NCI-H146 treated with DMSO at 0.1 percent for 48 hours (cell line): ENCODE measurements at regions not wholly inside any gene's neighbourhood (a gene's known extent, or its start where the extent isn't known, plus 50 kb on each side); places are given as distances from the start of the nearest gene placed in this dataset.

ENCODE experiments used
- DNase-seq: peaks from one replicate; lab custom pipeline; 2025; ENCODE audit not compliant: unreplicated experiment; lab: John Stamatoyannopoulos, UW

DNA sequence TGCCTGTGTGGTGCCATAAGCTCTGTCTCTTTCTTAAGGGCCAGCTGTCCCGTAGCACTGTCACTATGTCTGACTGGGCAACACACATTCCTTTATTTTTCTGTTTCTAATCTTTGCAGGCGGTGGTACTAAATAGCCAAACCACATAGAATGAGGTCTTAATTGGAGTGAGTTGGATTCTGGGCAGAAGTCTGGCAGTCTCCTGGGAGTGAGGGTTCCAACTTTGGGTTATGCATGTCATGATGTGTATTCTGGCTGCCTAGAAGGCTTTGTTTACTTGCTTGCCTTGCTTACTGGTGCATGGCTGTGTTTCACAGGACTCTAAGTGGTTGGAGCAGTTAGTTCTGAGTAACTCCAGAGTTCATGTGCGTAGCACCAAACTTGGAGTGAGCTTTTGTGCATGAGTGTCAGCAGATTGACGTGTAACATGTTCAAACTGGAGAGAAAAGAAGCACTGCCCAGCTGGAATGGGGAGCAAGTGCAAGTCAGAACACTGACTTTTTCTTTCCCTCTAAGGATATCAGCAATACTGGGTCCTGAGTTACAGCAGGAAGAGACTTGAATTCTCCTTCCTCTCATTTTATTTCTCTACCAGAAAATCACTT is 185.8 kb downstream of the PCSK1 start:
- DNase-seq: no peak

DNA sequence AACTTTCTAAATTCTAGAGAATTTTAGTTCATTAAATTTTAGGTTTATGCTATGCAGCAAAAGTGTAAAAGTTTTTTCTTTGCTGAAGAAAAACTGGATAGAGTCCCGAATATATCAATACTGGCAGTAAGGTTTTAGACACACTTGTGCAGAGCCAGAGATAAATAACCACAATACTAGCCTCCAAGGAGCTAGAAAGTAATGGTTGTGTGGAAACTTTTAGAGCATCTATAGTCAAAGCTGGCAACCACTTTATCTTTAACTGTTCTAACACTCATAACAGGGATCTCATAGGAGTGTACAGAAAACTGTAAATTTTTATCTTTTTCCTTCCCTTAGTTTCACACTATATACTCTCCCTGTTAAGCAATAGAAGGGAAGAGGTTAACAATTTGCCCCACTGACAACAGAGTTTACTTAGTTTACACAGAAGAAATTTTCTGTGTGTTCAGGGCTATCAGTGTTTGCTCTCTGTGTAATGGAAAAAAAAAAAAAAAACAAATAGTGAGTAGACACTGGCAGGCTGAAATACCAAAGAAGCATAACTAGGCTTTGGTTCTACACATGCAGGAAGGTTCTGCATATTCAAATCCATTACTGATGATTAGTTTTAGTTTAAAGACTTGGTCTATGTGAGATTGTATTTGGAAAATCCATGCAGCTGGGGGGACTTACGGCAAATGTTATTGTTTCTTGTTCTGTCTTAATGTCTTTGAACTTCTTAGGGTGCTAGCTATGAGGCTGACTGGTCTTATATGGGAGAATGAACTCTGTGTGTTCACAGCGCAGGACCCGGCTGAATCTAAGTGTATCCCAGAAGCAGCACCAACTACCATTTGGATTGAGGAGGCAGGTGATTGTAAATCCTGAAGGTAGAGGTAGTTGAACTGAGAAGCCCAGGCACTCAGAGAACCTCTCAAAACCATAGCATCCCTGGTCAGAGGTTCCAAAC is 187.6 kb downstream of the PCSK1 start:
- no peak for DNase-seq

DNA sequence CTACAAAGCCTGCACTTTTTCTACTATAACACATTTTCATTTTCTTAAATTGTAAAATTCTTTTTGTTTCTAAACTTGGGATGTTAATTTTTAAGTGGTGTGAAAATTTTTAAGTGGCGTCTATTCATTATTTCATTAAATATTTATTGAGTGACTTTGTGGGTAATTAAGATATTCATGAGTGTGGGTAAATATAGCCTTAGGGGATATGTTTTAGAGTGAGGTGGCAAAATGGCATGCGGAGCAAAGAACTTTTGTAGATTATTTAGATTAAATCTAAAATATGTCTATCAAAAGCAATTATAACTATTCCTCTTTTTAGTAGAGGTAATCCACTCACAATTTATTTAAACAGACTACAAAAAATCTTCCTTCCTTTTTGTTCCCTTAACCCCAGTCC is 188.4 kb downstream of the PCSK1 start:
- DNase-seq: no peak

DNA sequence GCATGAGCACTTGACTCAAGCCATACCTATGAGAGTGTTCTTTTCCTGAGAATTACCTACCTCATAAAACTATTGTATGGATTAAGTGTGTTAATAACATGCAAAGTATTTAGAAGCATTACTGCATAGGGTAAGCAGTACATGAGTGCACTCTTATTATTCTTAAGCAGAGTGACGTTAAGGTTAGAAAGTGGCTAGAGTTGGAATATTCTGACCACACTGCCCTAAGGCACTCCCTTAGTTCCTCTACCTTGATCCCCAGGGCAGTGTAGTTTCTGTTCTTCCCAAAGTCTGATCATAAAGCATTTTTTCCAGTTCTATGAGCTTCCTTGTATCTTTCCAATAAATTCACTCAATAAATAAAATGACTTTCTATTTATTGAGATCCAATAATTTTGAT is 189.2 kb downstream of the PCSK1 start:
- DNase-seq: no peak

DNA sequence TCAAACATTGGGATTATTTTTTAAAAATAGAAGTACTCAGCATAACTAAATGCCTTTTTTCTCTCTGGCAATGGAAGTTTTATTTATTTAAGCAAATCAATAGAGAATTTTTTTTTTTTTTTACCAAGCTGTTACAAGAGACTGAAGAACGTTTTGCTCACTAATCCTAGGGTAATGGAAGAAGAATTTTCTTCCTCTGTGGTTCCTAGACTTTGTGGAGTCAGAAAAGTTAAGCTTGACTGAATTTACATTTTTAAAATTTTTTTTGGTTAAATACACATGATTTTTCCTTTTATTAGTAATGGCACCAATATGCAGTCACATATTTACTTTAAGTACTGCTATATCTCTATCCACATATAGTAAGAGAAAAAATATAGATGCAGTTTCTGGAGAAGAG is 189.8 kb downstream of the PCSK1 start:
- no peak for DNase-seq

DNA sequence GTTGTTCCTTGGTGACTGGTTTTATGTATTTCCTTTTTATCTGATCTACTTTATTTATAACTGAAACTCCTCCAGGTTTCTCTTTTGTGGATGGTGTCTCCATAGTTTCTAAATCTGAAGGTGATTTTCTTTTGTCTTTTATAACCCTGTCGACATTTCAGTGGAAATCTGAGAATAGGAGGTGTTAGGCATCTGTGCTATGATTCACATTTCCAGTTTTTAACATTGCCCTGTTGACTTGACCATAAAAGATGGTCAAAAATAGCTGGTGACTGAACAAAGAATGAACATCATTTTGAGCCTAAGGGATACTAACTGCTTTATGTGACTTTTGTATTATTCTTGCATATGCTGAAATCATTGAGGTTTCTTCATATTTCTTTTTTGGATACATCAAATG is 190.5 kb downstream of the PCSK1 start:
- DNase-seq: no peak

DNA sequence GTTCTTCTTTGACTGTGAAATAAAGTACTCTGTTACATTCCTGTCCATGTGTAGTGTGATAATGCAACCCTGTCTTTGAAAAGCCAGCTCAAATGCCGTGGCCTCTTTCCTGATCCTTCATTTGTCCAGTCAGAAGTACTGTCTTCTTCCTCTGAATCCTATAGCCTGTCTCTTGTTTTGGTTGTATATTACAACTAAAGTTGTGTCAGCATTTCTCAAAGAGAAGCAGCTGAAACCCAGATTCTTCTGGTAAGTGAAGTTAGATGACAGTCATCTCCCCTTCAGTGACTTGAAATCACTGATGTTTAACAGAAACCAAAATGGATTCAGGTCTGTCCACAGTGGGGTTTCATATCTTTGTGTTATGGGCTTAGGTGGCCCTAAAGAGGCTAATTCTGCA is 196.2 kb downstream of the PCSK1 start:
- DNase-seq: no peak

DNA sequence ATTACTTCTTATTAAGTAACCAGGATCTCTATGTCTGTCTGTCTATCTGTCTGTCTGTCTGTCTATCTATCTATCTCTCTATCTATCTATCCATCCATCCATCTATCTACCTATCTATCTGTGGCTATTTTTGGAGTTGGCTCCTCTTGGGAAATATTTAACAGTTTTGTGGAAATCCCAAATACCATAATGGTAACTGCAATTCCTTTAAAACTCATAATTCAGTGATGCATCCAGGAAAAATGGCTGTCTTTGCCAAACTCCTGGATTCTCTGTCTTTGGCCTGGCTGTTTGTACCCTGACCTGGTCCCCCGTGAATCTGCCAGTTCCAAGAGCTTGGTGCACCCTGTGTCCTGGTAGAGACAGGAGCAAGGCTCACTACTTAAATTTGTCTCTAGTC is 197.0 kb downstream of the PCSK1 start:
- DNase-seq: no peak

DNA sequence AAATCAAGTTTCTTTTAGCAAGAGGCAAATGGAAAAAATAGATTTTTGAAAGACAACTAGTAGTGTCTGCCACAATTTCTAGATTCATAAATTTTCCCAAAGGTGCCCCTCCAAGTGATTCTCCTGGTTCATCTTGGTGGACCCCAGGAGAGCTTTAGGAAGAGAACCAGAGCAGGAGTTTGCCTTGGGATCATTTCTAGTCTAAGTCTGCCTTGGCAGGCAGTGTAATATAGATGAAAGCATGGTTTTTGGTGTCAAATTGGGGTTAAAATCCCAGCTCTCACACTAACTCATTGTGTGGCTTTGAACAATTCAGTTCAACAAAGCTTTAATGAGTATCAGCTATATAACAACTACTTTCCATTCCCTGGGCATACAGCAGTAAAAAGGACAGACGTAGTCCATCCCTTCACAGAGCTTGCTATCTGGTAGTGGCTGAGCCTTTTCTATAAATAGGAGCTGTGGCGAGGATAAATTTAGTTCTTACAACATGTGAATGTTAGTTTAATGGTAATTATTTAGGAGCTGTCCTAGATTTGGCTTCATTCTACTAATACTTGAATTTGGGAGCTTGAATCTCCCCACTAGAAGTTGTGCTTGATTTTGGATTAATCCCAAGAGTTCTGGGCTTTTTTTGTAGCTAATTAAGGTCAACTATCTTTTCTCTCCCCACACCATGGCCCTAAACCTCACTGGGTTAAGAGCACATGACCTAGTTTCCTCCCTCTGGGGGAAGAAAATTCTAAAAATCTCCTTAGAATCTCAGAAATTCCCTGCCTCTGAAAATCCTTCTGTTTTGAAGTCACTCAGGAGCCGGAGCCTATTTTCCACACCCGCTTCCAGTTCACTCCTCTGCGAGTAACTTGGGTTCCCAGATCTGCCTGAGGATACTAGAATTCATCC is 197.8 kb downstream of the PCSK1 start:
- DNase-seq: no peak

DNA sequence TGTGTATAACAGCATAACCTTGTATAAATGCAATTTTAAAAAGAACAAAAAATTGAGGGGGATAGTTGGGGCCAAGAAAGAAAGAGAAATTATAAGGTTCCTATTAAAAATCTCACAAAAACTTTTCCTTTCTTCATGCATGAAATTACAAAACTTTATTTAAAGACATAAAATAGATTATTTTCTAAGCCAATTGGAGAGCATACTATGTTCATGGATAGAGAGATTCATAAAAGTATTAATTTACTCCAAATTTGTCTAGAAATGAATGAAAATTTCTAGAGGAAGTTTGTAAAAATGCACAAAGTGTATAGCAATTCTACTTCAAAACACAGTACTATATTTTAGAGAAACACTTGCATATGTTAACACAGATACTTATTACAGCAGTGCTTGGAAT is 200.4 kb downstream of the PCSK1 start:
- DNase-seq: no peak

DNA sequence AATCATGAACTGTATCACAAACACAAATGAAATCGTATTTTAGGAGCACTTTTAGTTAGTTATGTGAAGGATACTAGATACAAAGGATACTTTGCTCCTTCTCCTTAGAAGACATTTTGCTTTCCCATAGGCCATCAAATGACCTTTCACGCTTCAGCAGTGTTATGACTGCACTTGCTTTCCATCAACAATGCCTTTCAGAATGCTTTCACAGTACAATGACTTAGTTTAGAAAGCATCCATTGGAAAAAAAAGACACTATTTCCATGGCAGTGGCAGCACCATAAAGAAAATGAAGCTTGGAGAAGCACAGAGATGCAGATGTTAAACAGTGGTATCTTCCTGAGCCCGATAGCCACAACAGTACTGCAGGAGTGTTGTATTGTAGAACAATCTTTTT is 203.9 kb downstream of the PCSK1 start:
- DNase-seq: no peak

DNA sequence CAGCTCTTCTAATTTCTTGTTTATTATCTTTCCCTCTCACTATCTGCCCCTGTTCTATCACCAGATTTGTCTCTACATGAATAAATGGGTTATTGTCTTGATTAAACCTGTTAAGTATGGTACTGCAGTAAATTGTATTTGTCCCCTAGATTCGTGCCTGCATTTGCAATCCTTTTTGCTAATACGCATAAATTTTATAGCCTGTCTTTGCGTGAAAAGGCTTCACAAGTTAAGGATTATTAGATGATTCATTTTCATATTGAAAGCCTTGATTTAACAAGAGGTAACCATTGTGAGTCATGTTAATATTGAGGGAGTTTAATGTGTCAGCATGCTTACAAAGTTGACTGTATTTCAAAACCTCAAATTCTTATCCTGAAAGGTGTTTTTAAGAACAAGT is 204.6 kb downstream of the PCSK1 start:
- DNase-seq: no peak

DNA sequence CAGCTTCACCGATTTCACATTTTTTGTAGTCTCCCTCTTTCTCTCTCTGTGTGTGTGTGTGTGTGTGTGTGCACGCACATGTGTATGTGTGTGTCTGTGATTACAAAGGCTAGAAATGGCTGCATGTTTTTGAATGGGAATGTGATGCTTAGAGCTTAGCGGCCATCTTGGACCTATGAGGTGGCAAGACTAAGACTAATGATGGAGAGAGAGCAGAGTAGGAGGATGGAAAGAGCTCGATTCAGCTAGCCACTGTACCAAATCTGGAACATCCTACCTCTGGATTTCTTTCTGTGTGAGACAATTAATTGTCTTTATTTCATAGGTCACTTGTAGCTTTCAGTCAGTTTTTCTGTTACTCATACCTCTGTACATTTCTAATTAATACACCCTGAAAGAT is 205.1 kb downstream of the PCSK1 start:
- DNase-seq: no peak

DNA sequence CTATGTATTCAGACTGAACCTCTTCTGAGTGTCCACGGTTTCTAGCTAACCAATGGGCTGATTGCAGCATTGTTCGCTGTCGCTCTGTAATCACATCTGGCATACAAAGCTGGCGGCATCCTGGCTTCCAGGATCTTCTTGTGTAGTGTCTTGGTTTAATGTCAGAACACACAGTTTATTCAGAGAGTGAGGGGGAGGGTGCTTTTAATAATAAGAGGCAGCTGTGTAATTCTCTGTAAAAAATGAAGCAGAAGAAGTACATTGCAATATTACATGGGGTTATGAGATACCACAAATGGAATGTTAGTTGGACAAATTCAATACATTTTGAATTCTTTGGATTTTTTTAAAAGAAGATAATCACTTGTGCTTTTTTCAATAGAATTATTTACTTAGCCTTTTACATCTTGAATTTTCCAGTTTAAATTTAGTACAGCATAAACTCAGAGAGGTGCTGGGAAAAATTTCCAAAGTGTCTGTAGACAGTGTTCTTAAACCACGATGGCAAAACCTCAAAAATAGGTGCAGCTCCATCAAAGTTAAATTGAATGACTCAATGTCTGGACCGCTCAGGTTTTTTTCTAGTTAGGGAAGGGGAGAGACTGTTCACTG is 206.0 kb downstream of the PCSK1 start:
- DNase-seq: no peak

DNA sequence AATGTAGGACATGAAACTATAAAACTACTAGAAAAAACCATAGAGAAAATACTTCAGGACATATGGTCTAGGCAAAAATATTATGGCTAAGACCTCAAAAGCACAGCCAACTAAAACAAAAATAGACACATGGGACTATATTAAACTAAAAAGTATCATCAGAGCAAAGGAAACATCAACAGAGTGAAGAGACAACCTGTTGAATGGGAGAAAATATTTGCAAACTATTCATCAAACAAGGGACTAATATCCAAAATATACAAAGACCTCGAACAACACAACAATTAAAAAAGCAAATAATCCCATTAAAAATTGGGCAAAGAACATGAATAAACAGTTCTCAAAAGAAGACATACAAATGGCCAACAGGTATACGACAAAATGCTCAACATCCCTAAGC is 210.9 kb downstream of the PCSK1 start:
- no peak for DNase-seq

DNA sequence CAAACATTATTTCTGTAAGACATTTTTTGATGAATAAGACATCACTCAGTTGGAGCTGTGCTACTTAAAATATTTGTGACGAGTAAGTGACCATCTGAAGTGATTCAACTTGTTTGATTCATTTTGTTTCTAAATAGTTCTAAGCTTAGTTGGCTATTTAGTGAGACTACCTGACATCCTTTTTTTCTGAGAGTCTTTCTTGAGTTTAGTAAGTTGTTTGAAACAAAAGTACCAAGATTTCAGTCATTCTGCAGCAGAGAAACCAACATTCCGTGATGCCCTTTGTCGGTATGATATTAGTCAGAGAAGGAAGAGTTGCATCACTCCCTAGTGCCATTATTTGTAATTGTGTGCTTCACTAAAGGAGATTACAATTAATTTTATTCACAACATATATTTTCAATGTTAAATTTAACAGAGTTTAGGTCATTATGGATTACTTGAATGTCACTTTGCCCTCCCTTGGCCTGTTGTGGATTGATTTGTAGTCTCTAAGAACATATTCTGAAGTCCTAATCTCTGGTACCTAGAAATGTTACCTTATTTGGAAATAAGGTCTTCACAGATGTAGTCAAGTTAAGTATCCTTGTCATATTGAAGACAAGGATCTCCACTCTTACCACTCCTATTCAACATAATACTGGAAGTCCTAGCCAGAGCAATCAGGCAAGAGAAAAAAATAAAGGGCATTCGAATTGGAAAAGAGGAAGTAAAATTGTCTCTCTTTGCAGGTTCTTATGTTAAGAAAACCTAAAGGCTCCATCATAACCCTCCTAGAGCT is 212.2 kb downstream of the PCSK1 start:
- DNase-seq: no peak

DNA sequence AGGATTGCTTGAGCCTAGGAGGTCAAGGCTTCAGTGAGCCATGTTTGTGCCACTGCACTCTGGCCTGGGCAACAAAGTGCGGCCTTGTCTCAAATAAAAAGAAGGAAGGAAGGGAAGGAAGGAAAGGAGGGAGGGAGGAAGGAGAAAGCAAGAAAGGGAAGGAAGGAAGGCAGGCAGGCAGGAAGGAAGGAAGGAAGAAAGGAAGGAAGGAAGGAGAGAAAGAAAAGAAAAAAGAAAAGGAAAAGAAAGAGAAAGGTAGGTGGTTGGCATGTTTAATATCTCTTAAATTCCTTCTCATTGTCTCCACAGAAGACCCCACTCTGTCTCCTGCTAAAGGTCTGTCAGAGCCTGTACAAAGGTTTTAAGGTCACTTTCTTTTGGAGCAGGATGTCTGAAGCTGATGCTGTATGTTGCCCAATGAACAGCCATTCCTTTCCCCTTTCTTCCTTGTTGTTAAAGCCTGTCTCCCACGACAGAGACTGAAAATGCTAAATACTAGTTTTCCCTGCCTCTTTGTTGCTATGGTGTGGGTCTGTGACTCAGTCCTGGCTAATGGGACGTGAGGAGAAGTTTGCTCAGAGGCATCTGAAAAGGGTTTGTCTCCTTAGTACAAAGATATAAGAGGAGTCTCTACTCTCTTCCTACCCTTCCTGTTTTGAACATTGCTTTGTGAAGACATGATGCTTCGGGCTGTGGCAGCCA is 213.3 kb downstream of the PCSK1 start:
- DNase-seq: no peak

DNA sequence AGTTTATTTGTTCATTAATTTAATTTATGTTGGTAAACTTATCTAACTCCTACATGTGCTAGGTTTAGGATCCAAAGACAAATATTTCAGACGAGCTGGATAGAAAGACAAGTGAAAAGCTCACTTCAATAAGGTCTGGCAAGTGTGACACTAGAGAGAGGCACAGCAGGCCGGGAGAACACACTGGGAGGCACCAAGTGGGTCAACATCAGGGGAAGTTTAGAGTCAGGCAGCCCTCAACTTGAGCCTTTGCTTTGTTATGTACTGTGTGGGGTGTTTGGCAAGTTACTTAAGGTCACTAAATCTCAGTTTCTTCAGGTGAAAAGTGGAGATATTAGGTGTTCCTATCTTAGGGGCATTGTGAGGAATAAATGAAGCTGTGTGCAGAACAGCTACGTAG is 214.4 kb downstream of the PCSK1 start:
- DNase-seq: no peak

DNA sequence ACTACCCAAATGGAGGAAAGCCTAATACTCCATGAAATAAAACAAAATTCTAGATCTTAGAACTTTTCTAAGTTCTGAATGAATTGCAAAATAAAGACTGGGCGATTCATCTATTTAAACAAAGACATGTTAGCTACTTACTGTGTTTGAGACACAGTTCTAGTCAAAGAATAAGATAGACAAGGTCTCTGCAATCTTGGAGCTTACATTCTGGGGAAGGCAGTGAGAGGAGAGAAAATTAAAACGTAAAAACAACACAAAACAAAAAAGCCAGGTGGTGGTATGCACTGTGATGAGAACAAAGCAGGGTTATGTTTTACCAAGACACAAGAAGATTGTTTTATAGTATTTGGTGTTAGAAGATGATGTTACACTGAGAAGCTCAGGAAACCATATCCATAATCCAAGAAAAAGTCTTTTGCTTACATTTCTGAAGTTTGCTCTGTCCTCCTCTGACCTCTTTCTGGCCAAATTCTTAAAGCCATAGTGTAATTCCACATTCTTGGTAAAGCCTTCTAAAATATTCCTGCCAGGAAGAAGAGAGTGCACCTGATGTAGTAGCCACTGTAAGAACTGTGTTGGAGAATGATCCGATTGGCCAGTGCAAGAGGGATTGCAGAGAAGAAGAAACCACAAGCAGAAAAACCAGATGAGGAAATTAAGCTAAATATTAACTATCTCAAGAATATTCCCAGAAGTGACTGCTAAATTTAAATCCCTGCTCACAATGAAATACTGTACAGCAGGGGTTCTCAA is 218.4 kb downstream of the PCSK1 start:
- no peak for DNase-seq
